Activated naive CD4-positive, alpha-beta T cell treated with anti-CD3 and anti-CD28 coated beads for 36 hours (primary cell): ENCODE measurements at regions not wholly inside any gene's neighbourhood (a gene's known extent, or its start where the extent isn't known, plus 50 kb on each side); places are given as distances from the start of the nearest gene placed in this dataset.
A peak's percentile ranks its signal among the peaks of the same experiment; 100 is the strongest.

Experiments
- CTCF ChIA-PET: fragments of 350-600 bp; sonication (Branson Sonifier 250); formaldehyde crosslinking; loops from one replicate; lab custom pipeline; 2021; ENCODE audit warnings: antibody characterized with exemption; lab: Charles Lee
- DNase-seq: peaks from one replicate; pipeline ENCODE4 v3.0.0-alpha.2; 2020
- H3K27ac Mint-ChIP-seq: one replicate; pipeline ENCODE4 v1.8.0; 2021; ENCODE audit warnings: mild to moderate bottlenecking, mixed read lengths
- H3K27me3 Mint-ChIP-seq: one replicate; pipeline ENCODE4 v1.8.0; 2021; ENCODE audit warnings: low read depth, mixed read lengths
- H3K36me3 Mint-ChIP-seq: one replicate; pipeline ENCODE4 v1.8.0; 2021; ENCODE audit warnings: low read depth, mixed read lengths
- H3K4me1 Mint-ChIP-seq: one replicate; pipeline ENCODE4 v1.8.0; 2021; ENCODE audit warnings: low read depth, mixed read lengths
- H3K4me3 Mint-ChIP-seq: one replicate; pipeline ENCODE4 v1.8.0; 2021; ENCODE audit warnings: mild to moderate bottlenecking, moderate library complexity, mixed read lengths
- H3K9me3 Mint-ChIP-seq: one replicate; pipeline ENCODE4 v1.8.0; 2021; ENCODE audit warnings: mixed read lengths
- intact Hi-C: fragments of 100-400 bp; cut with micrococcal nuclease; formaldehyde crosslinking; loops from one replicate; pipeline ENCODE4 v1.15.1; 2023

DNA sequence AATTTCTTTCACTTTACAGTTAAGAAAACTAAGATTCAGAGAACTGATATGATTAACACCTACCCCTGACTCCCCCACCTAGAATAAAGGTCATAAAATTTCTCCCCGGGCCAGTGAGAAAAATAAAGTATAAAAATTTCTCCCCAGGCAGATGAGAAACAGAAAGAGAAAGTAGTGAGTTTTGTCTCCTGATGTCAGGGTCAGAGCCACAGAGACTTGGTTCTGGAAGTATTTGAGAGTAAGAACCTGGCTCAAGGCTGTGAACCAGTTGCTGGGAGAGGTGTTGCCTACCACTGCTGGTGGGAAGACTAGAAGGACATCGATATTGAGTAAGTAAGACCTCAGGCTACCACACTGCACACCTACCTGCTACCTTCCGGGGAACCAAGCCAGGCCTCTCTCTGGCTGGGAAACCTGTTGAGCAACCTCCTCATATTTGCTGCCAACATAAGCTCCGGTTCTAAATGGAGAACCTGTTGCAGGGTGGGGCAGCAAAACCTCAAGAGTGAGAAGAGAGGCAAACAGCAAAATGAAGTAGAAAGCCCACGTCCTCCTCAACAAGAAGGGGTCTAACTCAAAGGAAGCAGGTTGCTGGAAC is 104.2 kb upstream of the PUDP start:
- Mint-ChIP-seq H3K4me1 (no peaks in the 10 kb centered on the region), H3K36me3 (peaks cover 13% of the 10 kb centered on the region), H3K4me3 (no peak overlapping the region), H3K9me3 (peaks cover 5% of the 10 kb centered on the region), H3K27ac (no peak overlapping the region), H3K27me3 (no peaks in the 10 kb centered on the region)
- CTCF ChIA-PET: no interaction called here
- intact Hi-C loops: no loop called here
- DNase-seq: no peak

DNA sequence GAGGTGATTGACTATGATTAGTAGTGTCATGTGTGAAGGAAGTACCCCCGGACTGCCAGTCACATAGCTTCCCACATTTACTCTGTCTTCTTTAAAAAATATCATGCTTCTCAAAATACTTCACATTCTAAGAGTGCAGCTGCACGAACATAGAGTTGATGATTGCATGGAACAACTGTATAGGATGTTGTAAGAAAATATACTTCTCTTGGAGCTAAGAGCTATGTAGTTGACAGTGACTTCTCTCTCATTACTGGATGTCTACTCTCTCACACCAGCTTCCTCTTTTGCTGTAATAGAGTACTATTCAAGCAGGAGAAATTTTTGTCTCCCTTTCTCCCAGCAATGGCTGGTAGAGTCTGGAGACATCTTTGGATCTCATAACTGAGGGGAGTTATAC is 99.4 kb upstream of the PUDP start:
- H3K27me3 Mint-ChIP-seq: no peaks in the 10 kb centered on the region
- intact Hi-C loops: no loop called here
- H3K4me1 Mint-ChIP-seq: no peaks in the 10 kb centered on the region
- no peaks in the 10 kb centered on the region for H3K9me3 Mint-ChIP-seq
- CTCF ChIA-PET: no interaction called here
- no peak for DNase-seq
- H3K4me3 Mint-ChIP-seq: no peak overlapping the region
- H3K36me3 Mint-ChIP-seq: peaks cover 1% of the 10 kb centered on the region
- H3K27ac Mint-ChIP-seq: no peak overlapping the region

DNA sequence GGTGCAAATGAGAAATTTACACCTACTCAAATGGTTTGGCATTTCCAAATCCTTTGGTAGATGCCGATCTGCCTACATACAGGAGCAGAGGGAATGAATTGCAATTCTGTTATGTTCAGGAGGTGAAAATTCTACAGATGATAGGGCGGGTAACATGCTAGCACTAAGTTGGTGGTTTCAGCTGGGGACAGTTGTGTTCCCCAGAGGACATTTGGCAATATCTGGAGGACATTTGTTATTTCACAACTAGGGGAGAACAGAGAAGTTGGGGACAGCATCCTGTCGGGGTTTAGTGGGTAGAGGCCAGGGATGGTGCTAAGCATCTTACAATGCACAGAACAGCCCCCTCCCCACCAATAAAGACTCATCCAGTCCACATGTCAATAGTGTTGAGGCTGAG is 96.5 kb upstream of the PUDP start:
- Mint-ChIP-seq H3K27ac (no peak overlapping the region), H3K4me3 (no peak overlapping the region), H3K9me3 (no peaks in the 10 kb centered on the region), H3K4me1 (no peaks in the 10 kb centered on the region), H3K36me3 (peaks cover 1% of the 10 kb centered on the region), H3K27me3 (no peaks in the 10 kb centered on the region)
- DNase-seq: no peak
- CTCF ChIA-PET: no interaction called here
- intact Hi-C loops: no loop called here

DNA sequence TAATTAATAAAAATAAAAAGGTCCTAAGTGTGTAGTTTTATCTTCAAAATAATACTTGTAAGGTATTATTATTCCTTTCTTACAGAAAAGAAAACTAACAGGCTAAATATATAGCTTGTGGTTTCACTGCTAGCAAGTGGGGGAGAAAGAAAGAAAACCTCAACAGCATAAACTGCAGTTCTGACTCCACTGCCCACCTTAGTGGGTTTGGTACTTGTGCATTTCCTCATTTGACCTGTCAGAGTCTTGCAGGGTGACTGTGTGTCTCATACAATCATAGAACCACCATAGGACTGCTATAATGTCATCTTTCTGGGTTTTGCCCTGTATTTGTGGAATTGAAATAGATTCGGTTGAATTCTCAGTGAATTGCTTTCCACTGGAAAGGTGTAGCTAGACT is 94.7 kb upstream of the PUDP start:
- H3K27me3 Mint-ChIP-seq: no peaks in the 10 kb centered on the region
- intact Hi-C loops: no loop called here

DNA sequence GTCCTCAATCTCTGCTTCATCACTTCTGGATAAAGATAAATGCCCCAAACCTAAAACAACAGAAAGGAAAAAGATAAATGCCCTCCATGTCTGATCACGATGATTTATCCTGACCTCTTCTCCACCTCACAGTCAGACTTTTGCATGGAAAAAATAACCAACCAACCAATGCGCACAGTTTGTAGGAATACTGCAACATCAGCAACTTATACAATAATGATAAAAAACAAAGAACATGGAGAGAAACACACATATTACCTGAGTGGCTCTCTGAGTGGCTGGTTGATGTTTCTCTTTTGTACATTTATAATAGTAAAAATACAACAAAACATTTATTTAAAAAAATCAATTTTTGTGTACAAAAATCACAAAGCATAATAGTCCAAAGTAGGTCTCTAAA is 93.0 kb upstream of the PUDP start:
- Mint-ChIP-seq H3K4me3 (no peak overlapping the region), H3K27me3 (no peaks in the 10 kb centered on the region), H3K36me3 (peaks cover under 1% of the 10 kb centered on the region), H3K9me3 (no peaks in the 10 kb centered on the region), H3K27ac (no peak overlapping the region), H3K4me1 (no peaks in the 10 kb centered on the region)
- CTCF ChIA-PET: no interaction called here
- no peak for DNase-seq
- intact Hi-C loops: no loop called here

More for the DNA sequence above, 94.7 kb upstream of the PUDP start:
- CTCF ChIA-PET: no interaction called here
- H3K27ac Mint-ChIP-seq: no peak overlapping the region
- DNase-seq: no peak
- no peak overlapping the region for H3K4me3 Mint-ChIP-seq
- H3K36me3 Mint-ChIP-seq: peaks cover 1% of the 10 kb centered on the region
- H3K4me1 Mint-ChIP-seq: no peaks in the 10 kb centered on the region
- no peaks in the 10 kb centered on the region for H3K9me3 Mint-ChIP-seq

DNA sequence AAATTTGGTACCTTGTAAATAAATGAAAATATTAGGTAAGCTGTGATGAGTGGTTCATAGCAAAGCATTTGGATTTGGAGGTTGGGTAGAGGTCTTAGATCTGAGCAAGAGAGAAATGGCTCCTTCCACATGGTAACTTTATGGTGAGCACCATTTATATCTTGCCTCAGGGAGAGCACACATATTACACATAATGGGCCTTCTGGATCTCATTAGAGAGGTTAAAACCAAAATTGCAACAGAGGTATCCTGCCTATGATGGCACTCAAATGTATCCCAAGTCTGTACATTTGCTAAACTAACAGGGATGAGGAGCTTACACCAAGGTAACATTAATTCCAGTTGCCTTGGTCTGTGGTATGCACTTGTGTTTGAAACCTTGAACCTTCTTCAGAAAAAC is 87.1 kb upstream of the PUDP start:
- Mint-ChIP-seq H3K36me3 (no peaks in the 10 kb centered on the region), H3K4me1 (no peaks in the 10 kb centered on the region), H3K4me3 (no peak overlapping the region), H3K27me3 (no peaks in the 10 kb centered on the region), H3K9me3 (no peaks in the 10 kb centered on the region), H3K27ac (no peak overlapping the region)
- CTCF ChIA-PET: interaction anchor here (0.8 kb wide), 1 partner anchor 13 kb away, joined by 4 read pairs; no protein-coding TSS in a partner anchor
- intact Hi-C loops: no loop called here
- no peak for DNase-seq

DNA sequence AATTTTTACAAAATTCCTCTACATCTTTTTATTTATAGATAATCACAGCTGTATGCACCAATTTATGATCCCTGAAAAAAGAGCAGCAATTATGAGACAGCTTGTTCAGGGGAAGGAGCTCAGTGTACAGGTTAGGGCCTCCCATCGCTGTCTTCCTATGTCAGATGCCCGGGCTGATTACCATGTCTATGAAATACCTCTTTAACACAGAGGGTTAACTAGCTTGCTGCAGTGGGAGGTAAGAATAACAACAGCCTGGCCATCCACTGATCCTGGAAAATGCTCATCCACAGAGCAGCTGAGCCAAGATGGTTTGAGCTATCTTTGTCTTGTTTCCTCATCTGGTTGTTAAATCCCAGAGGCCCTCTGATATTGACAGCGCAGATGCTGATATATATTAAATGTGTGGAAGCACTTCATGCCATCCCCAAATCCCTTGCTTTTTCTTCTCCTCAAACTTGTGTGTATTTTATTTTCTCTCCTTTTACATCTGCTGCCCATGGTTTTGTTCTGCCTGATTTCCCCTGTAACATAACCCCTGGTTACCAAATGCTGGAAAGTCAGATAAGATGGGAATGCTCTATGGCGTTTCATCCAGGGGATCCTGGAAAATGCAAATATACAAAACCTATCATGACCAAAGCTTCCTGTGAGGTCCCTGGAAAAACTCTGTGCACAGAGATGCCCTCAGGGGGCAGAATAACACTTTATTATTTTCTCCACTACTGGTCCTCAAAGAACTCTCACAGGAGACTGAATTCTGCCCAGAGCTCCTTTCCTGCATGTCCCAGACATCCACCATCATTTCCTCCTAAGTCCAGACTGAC is 85.8 kb upstream of the PUDP start:
- H3K27ac Mint-ChIP-seq: peak overlapping the region; percentile 59
- DNase-seq: no peak
- no peaks in the 10 kb centered on the region for H3K4me1 Mint-ChIP-seq
- no peaks in the 10 kb centered on the region for H3K36me3 Mint-ChIP-seq
- H3K4me3 Mint-ChIP-seq: no peak overlapping the region
- CTCF ChIA-PET: no interaction called here
- no peaks in the 10 kb centered on the region for H3K9me3 Mint-ChIP-seq
- H3K27me3 Mint-ChIP-seq: no peaks in the 10 kb centered on the region
- intact Hi-C loops: no loop called here

DNA sequence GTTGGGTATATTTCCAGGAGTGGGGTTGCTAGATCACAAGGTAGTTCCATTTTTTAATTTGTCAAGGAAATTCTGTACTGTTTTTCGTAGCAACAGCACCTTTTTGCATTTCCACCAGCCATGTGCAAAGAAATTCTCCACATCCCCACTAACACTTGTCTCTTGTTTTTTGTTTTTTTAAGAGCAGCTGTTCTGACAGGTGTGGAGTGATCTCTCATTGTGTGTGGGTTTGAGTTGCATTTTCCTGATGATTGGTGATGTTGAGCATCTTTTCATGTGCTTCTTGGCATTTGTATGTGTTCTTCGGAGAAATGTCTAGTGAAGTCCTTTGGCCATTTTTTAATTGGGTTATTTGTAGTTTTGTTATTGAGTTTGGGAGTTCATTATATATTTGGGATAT is 80.3 kb upstream of the PUDP start:
- H3K27me3 Mint-ChIP-seq: no peaks in the 10 kb centered on the region
- no peaks in the 10 kb centered on the region for H3K4me1 Mint-ChIP-seq
- H3K27ac Mint-ChIP-seq: no peak overlapping the region
- CTCF ChIA-PET: no interaction called here
- intact Hi-C loops: no loop called here
- no peaks in the 10 kb centered on the region for H3K9me3 Mint-ChIP-seq
- DNase-seq: no peak
- H3K36me3 Mint-ChIP-seq: no peaks in the 10 kb centered on the region
- no peak overlapping the region for H3K4me3 Mint-ChIP-seq

DNA sequence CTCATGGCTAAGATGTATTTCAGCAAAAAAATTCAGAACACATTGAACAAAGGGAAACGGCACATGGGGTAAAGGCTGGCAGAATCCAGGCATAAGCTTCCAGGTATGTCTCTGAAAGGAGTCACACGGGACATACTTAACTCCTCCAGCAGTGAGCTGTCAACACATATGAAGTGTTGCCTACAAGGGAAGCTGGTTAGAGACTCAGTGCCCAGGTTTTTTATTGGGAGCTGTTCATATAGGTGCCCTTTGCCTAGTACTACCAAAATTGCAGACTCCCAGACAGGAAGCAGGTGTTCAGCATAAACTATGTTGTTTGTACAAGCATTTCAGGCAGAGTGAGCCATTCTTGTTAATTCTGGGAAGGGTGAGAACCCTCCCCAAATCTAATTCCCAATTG is 77.4 kb upstream of the PUDP start:
- intact Hi-C loops: no loop called here
- Mint-ChIP-seq H3K36me3 (no peaks in the 10 kb centered on the region), H3K27ac (no peak overlapping the region), H3K9me3 (no peaks in the 10 kb centered on the region), H3K4me1 (no peaks in the 10 kb centered on the region), H3K4me3 (no peak overlapping the region), H3K27me3 (no peaks in the 10 kb centered on the region)
- CTCF ChIA-PET: no interaction called here
- DNase-seq: no peak

DNA sequence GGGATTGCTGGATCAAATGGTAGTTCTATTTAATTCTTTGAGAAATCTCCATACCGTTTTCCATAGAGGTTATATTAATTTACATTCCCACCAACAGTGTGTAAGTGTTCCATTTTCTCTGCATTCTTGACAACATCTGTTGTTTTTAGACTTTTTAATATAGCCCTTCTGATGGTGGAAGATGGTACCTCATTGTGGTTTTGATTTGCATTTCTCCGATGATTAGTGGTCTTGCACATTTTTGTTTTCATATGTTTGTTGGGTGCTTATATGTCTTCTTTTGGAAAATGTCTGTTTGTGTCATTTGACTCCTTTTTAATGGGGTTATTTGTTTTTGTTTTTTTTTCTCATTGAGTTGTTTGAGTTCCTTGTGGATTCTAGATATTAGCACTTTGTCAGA is 75.3 kb upstream of the PUDP start:
- Mint-ChIP-seq H3K4me3 (no peak overlapping the region), H3K36me3 (no peaks in the 10 kb centered on the region), H3K27me3 (no peaks in the 10 kb centered on the region), H3K27ac (no peak overlapping the region), H3K9me3 (no peaks in the 10 kb centered on the region), H3K4me1 (no peaks in the 10 kb centered on the region)
- CTCF ChIA-PET: no interaction called here
- no peak for DNase-seq
- intact Hi-C loops: no loop called here

DNA sequence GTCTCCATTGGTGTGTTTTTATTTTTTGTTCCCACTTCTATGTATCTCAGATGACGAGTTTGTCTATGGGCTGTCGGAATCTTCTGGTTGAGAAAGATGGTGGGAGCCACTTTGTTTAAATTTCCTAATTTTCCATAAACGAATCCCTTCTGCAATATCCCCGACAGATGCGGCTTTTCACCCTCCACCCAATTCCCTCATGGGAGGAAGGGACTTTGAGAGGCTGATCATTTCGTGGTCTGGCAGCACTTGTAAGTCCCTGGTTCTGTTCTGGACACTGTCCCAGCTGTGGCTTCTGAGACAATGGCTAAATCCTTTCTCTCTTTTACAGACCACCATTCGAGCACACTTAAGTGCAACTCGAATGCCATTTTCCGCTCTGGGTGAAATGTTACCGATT is 72.2 kb upstream of the PUDP start:
- no peak for DNase-seq
- no peaks in the 10 kb centered on the region for H3K27me3 Mint-ChIP-seq
- intact Hi-C loops: no loop called here
- no peaks in the 10 kb centered on the region for H3K36me3 Mint-ChIP-seq
- no peak overlapping the region for H3K4me3 Mint-ChIP-seq
- H3K9me3 Mint-ChIP-seq: no peaks in the 10 kb centered on the region
- no peak overlapping the region for H3K27ac Mint-ChIP-seq
- CTCF ChIA-PET: no interaction called here
- H3K4me1 Mint-ChIP-seq: no peaks in the 10 kb centered on the region

DNA sequence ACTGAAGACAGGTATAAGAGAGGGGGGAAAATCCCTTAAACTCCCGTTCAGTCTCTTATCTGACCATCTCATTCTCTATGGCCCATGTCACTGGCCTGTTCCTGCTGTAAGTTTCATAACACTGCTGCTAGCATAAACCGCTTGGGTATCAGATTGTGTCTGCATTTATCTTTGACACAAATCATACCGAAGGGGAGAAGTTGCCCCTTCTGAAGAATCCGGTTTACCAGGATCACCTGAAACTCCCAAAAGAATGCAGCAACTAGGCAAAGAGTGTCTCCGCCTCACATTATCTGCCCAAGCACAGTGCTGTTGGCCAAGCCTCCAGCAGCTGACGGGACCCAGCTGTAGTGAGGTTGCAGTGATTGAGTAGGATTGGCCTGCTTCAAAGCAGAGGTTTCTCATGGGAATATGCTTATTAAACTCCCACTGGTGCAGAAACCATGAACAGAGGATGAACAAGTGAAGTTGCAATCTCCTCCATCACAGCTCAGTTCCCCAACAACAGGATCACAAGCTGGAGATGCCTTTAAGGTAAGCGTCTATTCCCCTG is 71.3 kb upstream of the PUDP start:
- no peak overlapping the region for H3K27ac Mint-ChIP-seq
- H3K4me3 Mint-ChIP-seq: no peak overlapping the region
- H3K27me3 Mint-ChIP-seq: no peaks in the 10 kb centered on the region
- intact Hi-C loops: no loop called here
- no peak for DNase-seq
- CTCF ChIA-PET: no interaction called here
- no peaks in the 10 kb centered on the region for H3K36me3 Mint-ChIP-seq
- no peaks in the 10 kb centered on the region for H3K4me1 Mint-ChIP-seq
- H3K9me3 Mint-ChIP-seq: no peaks in the 10 kb centered on the region
